ENCODE measurements at regions not wholly inside any gene's neighbourhood (a gene's known extent, or its start where the extent isn't known, plus 50 kb on each side); places are given as distances from the start of the nearest gene placed in this dataset.

GRCh38 chr1:227450489-227450888 is 112.9 kb upstream of the ZNF678 start:
- DNase-seq (ENCODE audit: low spot score), result no peak

GRCh38 chr1:227449741-227450441 is 113.5 kb upstream of the ZNF678 start:
- DNase-seq (ENCODE audit: low spot score), result no peak

- DNase-seq (ENCODE audit: low spot score), result peak; percentile 18
Measured at GRCh38 chr1:227449051-227449450, 114.3 kb upstream of the ZNF678 start.

GRCh38 chr1:227447531-227447990 is 115.8 kb upstream of the ZNF678 start:
- DNase-seq (ENCODE audit: low spot score), result no peak

- DNase-seq (ENCODE audit: low spot score), result no peak
Measured at GRCh38 chr1:227445746-227446145, 117.6 kb upstream of the ZNF678 start.

GRCh38 chr1:227445092-227445674 is 118.2 kb upstream of the ZNF678 start:
- DNase-seq (ENCODE audit: low spot score), result no peak

GRCh38 chr1:227440182-227440581 is 121.9 kb upstream of the CDC42BPA start:
- no peak for DNase-seq (ENCODE audit: low spot score)

GRCh38 chr1:227437495-227438008 is 119.3 kb upstream of the CDC42BPA start:
- peak; percentile 58 for DNase-seq (ENCODE audit: low spot score)

GRCh38 chr1:227434808-227435444 is 116.6 kb upstream of the CDC42BPA start:
- no peak for DNase-seq (ENCODE audit: low spot score)

- DNase-seq (ENCODE audit: low spot score), result no peak
Measured at GRCh38 chr1:227433663-227434341, 115.5 kb upstream of the CDC42BPA start.

GRCh38 chr1:227432981-227433380 is 114.7 kb upstream of the CDC42BPA start:
- no peak for DNase-seq (ENCODE audit: low spot score)

GRCh38 chr1:227432181-227432535 is 113.9 kb upstream of the CDC42BPA start:
- no peak for DNase-seq (ENCODE audit: low spot score)

GRCh38 chr1:227429447-227430359 is 111.4 kb upstream of the CDC42BPA start:
- no peak for DNase-seq (ENCODE audit: low spot score)

GRCh38 chr1:227428803-227429202 is 110.5 kb upstream of the CDC42BPA start:
- no peak for DNase-seq (ENCODE audit: low spot score)

GRCh38 chr1:227427411-227427810 is 109.1 kb upstream of the CDC42BPA start:
- no peak for DNase-seq (ENCODE audit: low spot score)

GRCh38 chr1:227424953-227425352 is 106.7 kb upstream of the CDC42BPA start:
- no peak for DNase-seq (ENCODE audit: low spot score)

GRCh38 chr1:227424159-227424680 is 105.9 kb upstream of the CDC42BPA start:
- DNase-seq (ENCODE audit: low spot score), result no peak

GRCh38 chr1:227422581-227422980 is 104.3 kb upstream of the CDC42BPA start:
- no peak for DNase-seq (ENCODE audit: low spot score)

- DNase-seq (ENCODE audit: low spot score), result no peak
Measured at GRCh38 chr1:227420147-227420546, 101.9 kb upstream of the CDC42BPA start.

- DNase-seq (ENCODE audit: low spot score), result no peak
Measured at GRCh38 chr1:227417756-227418480, 99.6 kb upstream of the CDC42BPA start.

Data from cerebellar cortex (tissue), 1 donor.